ENCODE measurements at regions not wholly inside any gene's neighbourhood (a gene's known extent, or its start where the extent isn't known, plus 50 kb on each side); places are given as distances from the start of the nearest gene placed in this dataset.

DNA sequence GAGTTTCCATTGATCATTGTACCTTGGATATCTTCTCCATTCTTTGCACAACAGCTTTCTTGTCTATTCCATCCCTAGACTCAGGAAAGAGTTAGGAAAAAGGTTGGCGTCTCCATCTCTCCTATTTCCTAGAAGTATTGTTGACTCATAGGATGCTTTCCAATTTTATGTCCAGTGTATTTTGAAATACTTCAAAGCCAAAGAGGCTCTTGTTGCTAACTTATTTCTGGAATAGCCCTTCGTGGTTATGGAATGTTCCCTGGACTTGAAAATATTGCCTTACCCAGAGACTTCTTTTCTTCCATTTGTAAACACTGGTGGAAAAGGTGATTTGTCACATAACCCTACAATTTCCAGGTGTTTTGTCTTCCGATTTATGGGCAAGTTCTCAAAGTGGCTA lies 402.3 kb upstream of the ZNF608 start:
- no peak overlapping the region for H3K27ac Mint-ChIP-seq
- ATAC-seq, result no peak
- no peaks in the 10 kb centered on the region for H3K4me1 Mint-ChIP-seq

DNA sequence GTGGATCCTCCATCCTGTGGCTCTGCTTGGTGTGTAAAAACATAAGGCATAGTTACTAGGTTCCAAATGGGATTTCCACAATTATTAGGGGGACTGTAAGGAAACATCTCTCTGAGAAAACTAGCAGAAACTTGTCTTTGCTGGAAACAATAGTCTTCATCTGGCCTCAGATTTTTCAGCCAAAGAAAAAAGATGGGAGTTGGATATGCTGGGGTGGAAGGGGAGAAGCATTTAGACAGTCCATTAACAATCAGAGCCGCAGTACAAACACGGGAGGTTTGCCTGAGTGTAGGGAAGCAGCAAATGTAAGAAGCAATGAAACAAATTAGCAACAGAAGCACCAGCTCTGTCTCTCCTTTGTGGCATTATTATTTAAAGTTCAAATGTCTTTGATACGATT lies 402.7 kb upstream of the ZNF608 start:
- H3K36me3 Mint-ChIP-seq (ENCODE audit: low read depth), result no peaks in the 10 kb centered on the region
- H3K27me3 Mint-ChIP-seq, result no peaks in the 10 kb centered on the region
- H3K9me3 ChIP-seq (ENCODE audit: control insufficient read depth, low read length, poor library complexity, severe bottlenecking), result no peaks in the 10 kb centered on the region
- no peak for ATAC-seq
- H3K4me3 Mint-ChIP-seq, result no peak overlapping the region
- DNase-seq, result no peak
- no peaks in the 10 kb centered on the region for H3K4me1 Mint-ChIP-seq
- no peak overlapping the region for H3K27ac Mint-ChIP-seq

More for the DNA sequence above, 402.3 kb upstream of the ZNF608 start:
- no peak for DNase-seq
- Mint-ChIP-seq H3K36me3 (ENCODE audit: low read depth) (no peaks in the 10 kb centered on the region), H3K4me3 (no peak overlapping the region), H3K27me3 (no peaks in the 10 kb centered on the region)
- H3K9me3 ChIP-seq (ENCODE audit: control insufficient read depth, low read length, poor library complexity, severe bottlenecking), result no peaks in the 10 kb centered on the region

DNA sequence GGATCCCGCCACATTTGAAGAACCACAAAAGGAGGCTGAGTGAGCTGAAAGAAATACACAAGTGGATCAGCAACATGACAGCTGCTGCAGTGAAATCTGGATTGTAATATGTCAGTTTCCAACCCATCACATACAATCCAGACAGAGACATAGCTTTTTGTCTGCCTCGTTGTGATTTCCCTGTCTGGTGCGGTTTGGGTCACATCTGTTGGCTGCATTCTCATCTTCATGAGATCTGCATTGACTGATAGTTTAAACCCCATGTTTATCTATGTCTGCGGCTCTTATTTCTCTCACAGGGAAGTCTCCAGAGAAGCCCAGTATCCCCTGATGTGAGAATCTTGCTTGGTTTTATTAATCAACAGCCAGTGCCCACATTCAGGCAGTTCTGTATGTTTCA lies 403.1 kb upstream of the ZNF608 start:
- H3K36me3 Mint-ChIP-seq (ENCODE audit: low read depth), result no peaks in the 10 kb centered on the region
- H3K27me3 Mint-ChIP-seq, result no peaks in the 10 kb centered on the region
- H3K4me1 Mint-ChIP-seq, result no peaks in the 10 kb centered on the region
- H3K4me3 Mint-ChIP-seq, result no peak overlapping the region
- ATAC-seq, result no peak
- no peak for DNase-seq
- no peaks in the 10 kb centered on the region for H3K9me3 ChIP-seq (ENCODE audit: control insufficient read depth, low read length, poor library complexity, severe bottlenecking)
- H3K27ac Mint-ChIP-seq, result no peak overlapping the region

DNA sequence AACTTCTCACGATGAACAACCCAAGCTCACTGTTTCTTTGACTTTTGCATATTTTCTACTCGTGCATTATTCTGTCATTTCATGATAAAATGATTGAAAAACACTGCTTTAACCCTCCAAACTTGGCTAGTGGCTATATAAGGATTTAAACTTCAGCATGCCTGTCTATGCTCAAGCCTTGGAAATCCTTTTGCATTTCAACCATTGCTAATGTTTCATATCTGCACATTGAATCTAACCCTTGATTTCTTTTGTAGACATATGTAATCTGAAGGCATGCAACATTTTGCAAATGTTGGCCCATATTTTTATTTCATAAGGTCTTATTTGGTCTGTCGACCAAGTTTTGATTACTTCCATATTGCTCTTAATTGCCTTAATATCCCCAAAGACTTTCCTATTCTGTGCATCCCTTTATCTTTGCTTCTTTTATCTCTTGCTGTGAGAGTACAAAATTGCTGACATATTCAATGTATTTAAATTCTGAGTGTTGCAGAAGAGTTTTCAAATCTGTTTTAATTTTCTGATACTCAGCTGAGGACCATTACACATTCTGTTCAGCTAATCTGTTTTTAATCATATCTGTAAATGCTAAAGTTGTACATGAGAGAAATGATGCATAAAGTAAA lies 403.7 kb upstream of the ZNF608 start:
- Mint-ChIP-seq H3K4me3 (no peak overlapping the region), H3K4me1 (no peaks in the 10 kb centered on the region), H3K36me3 (ENCODE audit: low read depth) (no peaks in the 10 kb centered on the region), H3K27me3 (no peaks in the 10 kb centered on the region), H3K27ac (no peak overlapping the region)
- no peaks in the 10 kb centered on the region for H3K9me3 ChIP-seq (ENCODE audit: control insufficient read depth, low read length, poor library complexity, severe bottlenecking)
- ATAC-seq (no peak), DNase-seq (no peak)

DNA sequence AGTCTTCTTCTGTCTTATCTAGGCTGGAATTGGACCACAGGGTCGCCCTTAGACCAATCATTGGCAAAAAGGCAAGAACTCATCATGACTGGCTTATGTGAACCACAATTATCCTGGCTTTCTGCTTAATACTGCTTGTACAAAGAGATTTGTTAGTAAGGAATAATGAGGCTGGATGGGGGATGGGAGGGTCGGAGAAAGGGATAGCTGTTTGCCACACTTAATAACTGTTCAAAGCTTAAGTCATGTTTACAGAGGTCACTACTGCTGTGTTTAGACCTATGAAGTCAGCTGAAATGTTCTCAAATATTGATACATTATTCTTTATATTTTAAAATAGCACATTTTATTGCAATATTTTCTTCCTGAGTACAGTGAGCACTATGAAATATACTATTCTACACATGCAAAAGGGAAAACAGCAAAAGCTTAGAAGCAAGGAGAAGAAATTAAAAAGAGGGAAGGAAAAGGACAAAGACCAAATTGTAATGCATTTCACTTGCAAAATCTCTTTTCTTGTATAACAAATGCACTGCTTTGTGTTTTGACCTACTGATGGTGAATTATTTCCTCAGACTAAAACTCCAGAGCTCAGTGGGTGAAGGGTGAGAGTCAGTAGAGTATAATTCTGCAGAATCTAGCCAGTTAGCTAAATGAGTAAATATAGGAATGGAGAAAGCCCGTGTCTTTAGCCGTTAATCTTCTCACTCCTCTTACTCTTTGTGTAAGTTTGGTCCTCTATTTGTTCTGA lies 404.9 kb upstream of the ZNF608 start:
- Mint-ChIP-seq H3K4me1 (no peaks in the 10 kb centered on the region), H3K36me3 (ENCODE audit: low read depth) (no peaks in the 10 kb centered on the region), H3K27me3 (no peaks in the 10 kb centered on the region), H3K4me3 (no peak overlapping the region), H3K27ac (no peak overlapping the region)
- DNase-seq (no peak), ATAC-seq (no peak)
- no peaks in the 10 kb centered on the region for H3K9me3 ChIP-seq (ENCODE audit: control insufficient read depth, low read length, poor library complexity, severe bottlenecking)

DNA sequence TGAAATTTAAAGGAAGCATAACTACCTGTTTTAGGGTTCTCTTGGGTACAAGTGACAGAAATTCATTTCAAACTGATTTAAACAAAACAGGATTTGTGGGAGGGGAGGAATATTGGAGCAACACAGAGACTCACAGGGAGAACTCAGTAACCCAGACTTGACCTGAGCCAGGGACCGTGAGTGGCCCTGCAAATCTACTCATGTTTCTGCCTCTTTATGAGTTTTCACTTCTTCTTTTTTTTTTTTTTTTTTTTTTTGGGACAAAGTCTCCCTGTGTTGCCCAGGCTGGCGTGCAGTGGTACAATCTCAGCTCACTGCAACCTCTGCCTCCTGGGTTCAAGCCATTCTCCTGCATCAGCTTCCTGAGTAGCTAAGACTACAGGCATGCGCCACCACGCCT lies 405.6 kb upstream of the ZNF608 start:
- DNase-seq (no peak), ATAC-seq (no peak)
- Mint-ChIP-seq H3K4me3 (no peak overlapping the region), H3K27me3 (no peaks in the 10 kb centered on the region), H3K27ac (no peak overlapping the region), H3K4me1 (no peaks in the 10 kb centered on the region), H3K36me3 (ENCODE audit: low read depth) (no peaks in the 10 kb centered on the region)
- H3K9me3 ChIP-seq (ENCODE audit: control insufficient read depth, low read length, poor library complexity, severe bottlenecking), result no peaks in the 10 kb centered on the region

DNA sequence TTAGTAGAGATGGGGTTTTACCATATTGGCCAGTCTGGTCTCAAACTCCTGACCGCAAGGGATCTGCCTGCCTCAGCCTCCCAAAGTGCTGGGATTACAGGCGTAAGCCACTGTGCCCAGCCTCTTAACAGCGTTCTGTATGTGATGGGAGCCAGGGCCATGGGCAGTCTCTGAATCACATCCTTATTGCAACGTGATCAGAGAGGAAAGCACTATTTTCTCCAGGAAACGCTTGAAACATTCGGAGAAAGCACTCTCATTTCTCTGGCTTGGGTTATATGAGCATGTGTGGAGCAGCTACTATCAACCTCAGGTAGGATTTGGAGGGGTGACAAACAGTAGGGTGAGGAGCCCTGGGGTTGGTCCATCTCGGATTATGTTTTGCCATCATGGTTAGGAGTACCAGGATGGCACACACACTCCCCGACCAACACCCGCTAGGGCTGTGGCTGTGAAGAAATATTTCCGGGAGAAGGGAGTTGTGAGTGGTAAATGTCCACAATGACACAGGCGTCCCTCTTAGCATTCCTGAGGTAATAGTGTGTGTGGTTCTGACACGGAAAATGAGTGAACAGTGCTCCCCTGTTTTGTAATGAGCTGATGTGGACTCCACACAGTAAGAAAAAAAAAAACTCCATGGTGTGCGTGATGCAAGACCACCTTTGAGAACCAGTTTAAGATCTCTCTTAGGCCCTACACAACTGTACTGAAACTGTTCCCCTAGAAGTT lies 406.2 kb upstream of the ZNF608 start:
- H3K4me3 Mint-ChIP-seq, result no peak overlapping the region
- no peak for ATAC-seq
- no peaks in the 10 kb centered on the region for H3K4me1 Mint-ChIP-seq
- H3K36me3 Mint-ChIP-seq (ENCODE audit: low read depth), result no peaks in the 10 kb centered on the region
- H3K27me3 Mint-ChIP-seq, result no peaks in the 10 kb centered on the region
- no peaks in the 10 kb centered on the region for H3K9me3 ChIP-seq (ENCODE audit: control insufficient read depth, low read length, poor library complexity, severe bottlenecking)
- no peak for DNase-seq
- no peak overlapping the region for H3K27ac Mint-ChIP-seq

DNA sequence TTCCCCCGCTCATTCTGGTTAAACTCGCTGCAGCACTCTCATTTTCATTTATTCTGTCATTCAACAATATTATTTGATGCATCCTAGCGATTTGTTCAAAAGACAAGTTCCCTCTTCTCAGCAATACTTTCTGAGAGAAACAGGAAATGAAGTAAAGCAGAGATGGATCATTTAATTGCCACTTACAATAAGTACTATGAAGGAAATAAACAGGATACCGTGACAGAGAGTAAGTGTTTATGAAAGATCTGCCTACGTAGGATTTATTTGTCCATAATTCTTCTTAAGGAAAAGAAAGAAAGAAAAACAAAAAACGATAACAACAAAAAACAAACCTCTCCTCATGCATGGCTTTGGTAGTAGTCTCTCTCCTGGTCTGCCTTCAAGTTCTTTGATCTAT lies 406.8 kb upstream of the ZNF608 start:
- no peak for ATAC-seq
- H3K27me3 Mint-ChIP-seq, result no peaks in the 10 kb centered on the region
- DNase-seq, result no peak
- no peaks in the 10 kb centered on the region for H3K4me1 Mint-ChIP-seq
- no peaks in the 10 kb centered on the region for H3K9me3 ChIP-seq (ENCODE audit: control insufficient read depth, low read length, poor library complexity, severe bottlenecking)
- no peak overlapping the region for H3K4me3 Mint-ChIP-seq
- H3K36me3 Mint-ChIP-seq (ENCODE audit: low read depth), result no peaks in the 10 kb centered on the region
- no peak overlapping the region for H3K27ac Mint-ChIP-seq

DNA sequence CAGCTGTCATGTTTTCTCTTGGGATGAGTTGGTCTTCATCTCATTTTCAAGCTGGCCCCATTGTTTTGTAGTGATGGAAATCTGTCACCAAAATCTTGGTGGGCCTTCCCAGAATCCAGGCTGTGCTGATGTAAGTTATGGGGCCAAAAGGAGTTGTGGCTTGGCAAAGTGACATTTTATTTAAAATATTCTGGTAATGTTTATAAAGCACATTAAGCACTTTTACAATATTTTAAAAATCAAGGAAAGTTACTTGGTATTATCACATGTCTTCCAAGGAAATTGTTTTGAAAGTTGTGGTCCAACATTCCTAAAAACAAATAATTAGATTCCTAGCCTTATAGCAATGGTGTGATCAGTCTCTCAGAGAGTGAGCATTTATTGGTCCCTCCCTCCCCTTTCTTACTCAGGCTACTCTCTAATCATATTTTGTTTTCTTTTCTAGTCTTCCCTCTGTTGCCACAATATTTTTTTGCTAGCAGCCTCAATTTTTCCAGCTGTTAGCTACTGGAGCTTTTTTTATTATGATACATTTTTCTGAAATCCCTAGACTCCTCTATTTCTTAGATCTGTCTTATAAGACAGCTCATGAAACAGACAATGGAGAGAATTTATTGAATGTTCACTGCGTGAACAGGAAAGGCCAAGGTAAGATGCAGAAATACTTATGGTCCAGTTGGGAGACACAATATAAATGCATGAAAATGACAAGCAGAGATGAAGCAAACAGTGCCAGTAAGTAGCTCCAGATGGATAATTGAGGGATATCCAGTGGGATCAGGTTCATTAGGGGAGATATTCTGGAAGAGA lies 408.1 kb upstream of the ZNF608 start:
- DNase-seq (no peak), ATAC-seq (no peak)
- H3K9me3 ChIP-seq (ENCODE audit: control insufficient read depth, low read length, poor library complexity, severe bottlenecking), result peaks cover 3% of the 10 kb centered on the region
- Mint-ChIP-seq H3K27ac (no peak overlapping the region), H3K4me1 (no peaks in the 10 kb centered on the region), H3K4me3 (no peak overlapping the region), H3K27me3 (no peaks in the 10 kb centered on the region), H3K36me3 (ENCODE audit: low read depth) (no peaks in the 10 kb centered on the region)

DNA sequence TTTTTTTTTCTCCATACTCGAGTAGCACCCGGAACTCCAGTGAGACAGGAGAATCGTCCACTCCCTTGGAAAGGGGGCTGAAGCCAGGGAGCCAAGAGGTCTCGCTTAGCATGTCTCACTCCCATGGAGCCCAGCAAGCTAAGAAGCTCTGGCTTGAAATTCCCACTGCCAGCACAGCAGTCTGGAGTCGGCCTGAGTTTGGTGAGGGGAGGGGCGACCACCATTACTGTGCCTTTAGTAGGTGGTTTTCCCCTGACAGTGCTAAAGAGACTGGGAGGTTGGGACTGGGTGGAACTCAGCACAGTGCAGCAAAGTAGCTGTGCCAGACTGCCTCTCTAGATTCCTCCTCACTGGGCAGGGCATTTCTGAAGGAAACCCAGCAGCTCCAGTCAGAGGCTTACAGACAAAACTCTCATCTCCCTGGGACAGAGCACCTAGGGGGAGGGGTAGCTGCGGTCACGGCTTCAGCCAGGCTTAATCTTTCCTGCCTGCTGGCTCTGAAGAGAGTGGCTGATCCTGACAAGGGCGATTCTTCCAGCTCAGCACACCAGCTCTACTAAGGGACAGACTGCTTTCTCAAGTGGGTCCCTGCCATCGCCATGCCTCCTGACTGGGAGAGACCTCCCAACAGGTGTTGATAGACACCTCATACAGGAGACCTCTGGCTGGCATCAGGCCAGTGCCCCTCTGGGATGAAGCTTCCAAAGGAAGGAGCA lies 414.5 kb upstream of the ZNF608 start:
- Mint-ChIP-seq H3K4me1 (no peaks in the 10 kb centered on the region), H3K27ac (no peak overlapping the region), H3K36me3 (ENCODE audit: low read depth) (no peaks in the 10 kb centered on the region), H3K27me3 (no peaks in the 10 kb centered on the region), H3K4me3 (no peak overlapping the region)
- ATAC-seq (no peak), DNase-seq (no peak)
- H3K9me3 ChIP-seq (ENCODE audit: control insufficient read depth, low read length, poor library complexity, severe bottlenecking), result peaks cover 3% of the 10 kb centered on the region

DNA sequence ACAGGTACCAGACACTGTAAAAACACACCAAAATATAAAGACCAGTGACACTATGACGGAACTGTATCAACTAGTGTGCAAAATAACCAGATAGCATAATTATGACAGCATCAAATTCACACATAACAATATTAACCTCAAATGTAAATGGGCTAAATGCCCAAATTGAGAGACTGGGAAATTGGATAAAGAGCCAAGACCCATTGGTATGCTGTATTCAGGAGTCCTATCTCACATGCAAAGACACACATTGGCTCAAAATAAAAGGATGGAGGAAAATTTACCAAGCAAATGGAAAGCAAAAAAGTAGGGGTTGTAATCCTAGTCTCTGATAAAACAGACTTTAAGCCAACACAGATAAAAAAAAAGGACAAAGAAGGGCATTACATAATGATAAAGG lies 416.3 kb upstream of the ZNF608 start:
- H3K27me3 Mint-ChIP-seq, result no peaks in the 10 kb centered on the region
- DNase-seq (no peak), ATAC-seq (no peak)
- peaks cover 3% of the 10 kb centered on the region for H3K9me3 ChIP-seq (ENCODE audit: control insufficient read depth, low read length, poor library complexity, severe bottlenecking)
- no peaks in the 10 kb centered on the region for H3K36me3 Mint-ChIP-seq (ENCODE audit: low read depth)
- H3K4me3 Mint-ChIP-seq, result no peak overlapping the region
- no peaks in the 10 kb centered on the region for H3K4me1 Mint-ChIP-seq
- H3K27ac Mint-ChIP-seq, result no peak overlapping the region

DNA sequence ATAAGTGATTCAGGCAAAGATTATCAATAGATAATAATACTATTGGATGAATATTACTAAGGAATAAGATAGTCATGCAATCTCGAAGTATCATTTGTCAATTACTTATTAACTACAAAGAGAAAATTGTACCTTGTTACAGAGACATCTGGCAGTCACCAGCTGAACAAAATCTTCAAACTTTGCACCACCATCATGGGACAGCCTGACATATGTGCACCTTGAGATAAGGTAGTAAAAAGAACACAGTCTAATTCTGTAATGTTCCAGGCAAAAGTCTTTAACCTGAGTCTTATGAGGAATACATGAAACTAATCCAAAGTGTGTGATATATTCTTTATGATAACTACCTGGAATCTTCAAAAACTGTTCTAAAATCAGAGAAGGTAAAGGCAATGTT lies 423.0 kb upstream of the ZNF608 start:
- no peak for DNase-seq
- H3K9me3 ChIP-seq (ENCODE audit: control insufficient read depth, low read length, poor library complexity, severe bottlenecking), result no peaks in the 10 kb centered on the region
- no peaks in the 10 kb centered on the region for H3K27me3 Mint-ChIP-seq
- H3K4me3 Mint-ChIP-seq, result no peak overlapping the region
- no peaks in the 10 kb centered on the region for H3K36me3 Mint-ChIP-seq (ENCODE audit: low read depth)
- ATAC-seq, result no peak
- H3K27ac Mint-ChIP-seq, result no peak overlapping the region
- no peaks in the 10 kb centered on the region for H3K4me1 Mint-ChIP-seq

DNA sequence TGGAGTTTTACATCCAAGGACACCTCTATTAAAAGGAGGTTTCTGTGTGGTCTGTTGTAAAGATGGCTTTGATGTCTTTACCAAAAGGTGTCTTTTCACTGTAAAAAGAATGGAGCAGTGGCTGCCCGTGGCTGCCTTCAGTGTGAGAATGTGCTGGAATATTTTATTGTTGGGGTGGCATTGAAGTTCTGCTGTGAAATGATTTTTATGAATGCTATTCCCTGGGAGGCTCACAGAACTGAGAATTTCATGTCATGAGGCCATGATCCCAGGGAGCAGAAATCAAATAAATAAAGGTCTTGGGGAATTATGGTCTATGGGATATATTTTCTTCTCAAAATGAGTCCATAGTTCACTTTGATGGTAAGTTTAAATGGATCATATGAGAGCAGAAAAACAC lies 425.2 kb upstream of the ZNF608 start:
- H3K9me3 ChIP-seq (ENCODE audit: control insufficient read depth, low read length, poor library complexity, severe bottlenecking), result no peaks in the 10 kb centered on the region
- Mint-ChIP-seq H3K36me3 (ENCODE audit: low read depth) (no peaks in the 10 kb centered on the region), H3K4me1 (no peaks in the 10 kb centered on the region), H3K4me3 (no peak overlapping the region), H3K27me3 (no peaks in the 10 kb centered on the region), H3K27ac (no peak overlapping the region)
- ATAC-seq (no peak), DNase-seq (no peak)
